ENCODE measurements at regions not wholly inside any gene's neighbourhood (a gene's known extent, or its start where the extent isn't known, plus 50 kb on each side); places are given as distances from the start of the nearest gene placed in this dataset.

- TF ChIP-seq CTCF (IDR thresholded peaks at IDR 0.05; ENCODE audit: low read depth, low read length) (no peak), POLR2A (IDR thresholded peaks at IDR 0.05; ENCODE audit: extremely low read depth, insufficient read length) (no peak), MAX (IDR thresholded peaks at IDR 0.05; ENCODE audit: low read depth, low read length) (no peak), MYC (IDR thresholded peaks at IDR 0.05; ENCODE audit: low read depth, low read length) (no peak)
These were observed 56.2 kb downstream of the PLCE1 start for GRCh38 chr10:94049911-94050310.

Measured in NB4 (cell line).